Testis (tissue), 2 donors: ENCODE measurements at regions not wholly inside any gene's neighbourhood (a gene's known extent, or its start where the extent isn't known, plus 50 kb on each side); places are given as distances from the start of the nearest gene placed in this dataset.

ENCODE experiments used
- POLR2A ChIP-seq: fragments of 450-650 bp; IDR thresholded peaks from one replicate; pipeline ENCODE4 v1.6.1; 2017; ENCODE audit warnings: antibody characterized with exemption, mild to moderate bottlenecking, moderate library complexity
- TF ChIP-seq, protein P1 (sequence below), 3 experiments: fragments of 450-650 bp in 2 of 3; fragments of 200-600 bp in 1 of 3; sonication (generic) in 1 of 3; IDR thresholded peaks; one replicate each; pipeline ENCODE4 v1.5.1; 2016 to 2019; ENCODE audit warnings: antibody characterized with exemption in 3 of 3, mild to moderate bottlenecking in 2 of 3, moderate library complexity in 1 of 3

DNA sequence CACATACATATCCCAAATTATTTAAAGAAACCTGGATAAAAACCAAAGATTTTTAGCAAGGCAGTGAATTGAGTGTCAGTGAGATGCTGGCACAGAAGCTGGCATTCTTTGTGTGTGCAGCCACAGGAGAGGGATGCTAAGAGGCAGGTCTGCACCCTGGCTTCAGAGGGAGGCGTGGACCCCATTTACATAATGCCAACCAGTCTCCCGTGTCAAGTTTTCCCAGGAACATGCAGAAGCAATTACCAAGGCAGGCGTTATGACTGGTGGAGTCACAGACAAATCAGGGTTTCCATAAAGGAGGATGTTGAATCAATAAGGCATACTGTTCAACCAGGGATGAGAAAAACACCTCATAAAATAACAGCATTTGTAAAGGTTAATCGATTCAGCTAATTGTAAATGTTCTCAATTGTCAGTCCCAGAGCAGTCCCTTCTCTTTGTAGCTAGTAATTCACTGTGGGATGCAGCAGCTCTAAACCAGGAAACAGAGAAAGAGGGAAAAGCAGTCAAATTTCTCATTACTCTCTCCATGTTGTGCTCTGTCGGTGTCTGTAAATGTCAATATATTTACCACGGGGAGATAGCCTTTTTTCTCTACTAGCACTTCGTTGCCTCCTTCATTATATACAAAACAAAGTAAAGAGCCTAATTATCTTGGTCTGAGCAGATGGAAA lies 452.4 kb upstream of the GRAMD2B start:
- TF ChIP-seq, protein P1, sequence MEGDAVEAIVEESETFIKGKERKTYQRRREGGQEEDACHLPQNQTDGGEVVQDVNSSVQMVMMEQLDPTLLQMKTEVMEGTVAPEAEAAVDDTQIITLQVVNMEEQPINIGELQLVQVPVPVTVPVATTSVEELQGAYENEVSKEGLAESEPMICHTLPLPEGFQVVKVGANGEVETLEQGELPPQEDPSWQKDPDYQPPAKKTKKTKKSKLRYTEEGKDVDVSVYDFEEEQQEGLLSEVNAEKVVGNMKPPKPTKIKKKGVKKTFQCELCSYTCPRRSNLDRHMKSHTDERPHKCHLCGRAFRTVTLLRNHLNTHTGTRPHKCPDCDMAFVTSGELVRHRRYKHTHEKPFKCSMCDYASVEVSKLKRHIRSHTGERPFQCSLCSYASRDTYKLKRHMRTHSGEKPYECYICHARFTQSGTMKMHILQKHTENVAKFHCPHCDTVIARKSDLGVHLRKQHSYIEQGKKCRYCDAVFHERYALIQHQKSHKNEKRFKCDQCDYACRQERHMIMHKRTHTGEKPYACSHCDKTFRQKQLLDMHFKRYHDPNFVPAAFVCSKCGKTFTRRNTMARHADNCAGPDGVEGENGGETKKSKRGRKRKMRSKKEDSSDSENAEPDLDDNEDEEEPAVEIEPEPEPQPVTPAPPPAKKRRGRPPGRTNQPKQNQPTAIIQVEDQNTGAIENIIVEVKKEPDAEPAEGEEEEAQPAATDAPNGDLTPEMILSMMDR (IDR thresholded peaks at IDR 0.05), result no peak
- no peak for TF ChIP-seq POLR2A
